Activated CD8-positive, alpha-beta T cell treated with anti-CD3 and anti-CD28 coated beads, Interleukin-2, amount 10 ng/mL, durations not matched to agents 7 days and 5 days (primary cell): ENCODE measurements at regions not wholly inside any gene's neighbourhood (a gene's known extent, or its start where the extent isn't known, plus 50 kb on each side); places are given as distances from the start of the nearest gene placed in this dataset.

Experiments
- ATAC-seq: fragments of 150-1000 bp; cut with Tn5 transposase; one replicate; pipeline ENCODE4 v1.10.0; 2021; ENCODE audit warnings: moderate library complexity
- CTCF ChIA-PET: fragments of 350-600 bp; sonication (Branson Sonifier 250); formaldehyde crosslinking; loops from one replicate; lab custom pipeline; 2021; ENCODE audit warnings: antibody characterized with exemption; lab: Charles Lee
- POLR2A ChIA-PET: fragments of 350-600 bp; sonication (Branson Sonifier 250); formaldehyde crosslinking; loops from one replicate; lab custom pipeline; 2021; ENCODE audit warnings: antibody characterized with exemption; lab: Charles Lee
- DNase-seq: peaks from one replicate; pipeline ENCODE4 v3.0.0-alpha.2; 2020
- H3K27ac Mint-ChIP-seq: one replicate; pipeline ENCODE4 v1.8.0; 2021; ENCODE audit warnings: mild to moderate bottlenecking, mixed read lengths
- H3K27me3 Mint-ChIP-seq: one replicate; pipeline ENCODE4 v1.8.0; 2021; ENCODE audit warnings: low read depth, mixed read lengths
- H3K36me3 Mint-ChIP-seq: one replicate; pipeline ENCODE4 v1.8.0; 2021; ENCODE audit warnings: low read depth, mixed read lengths
- H3K4me1 Mint-ChIP-seq: one replicate; pipeline ENCODE4 v1.8.0; 2021; ENCODE audit warnings: low read depth, mixed read lengths
- H3K4me3 Mint-ChIP-seq: one replicate; pipeline ENCODE4 v1.8.0; 2021; ENCODE audit warnings: mild to moderate bottlenecking, mixed read lengths
- H3K9me3 Mint-ChIP-seq: one replicate; pipeline ENCODE4 v1.8.0; 2022; ENCODE audit warnings: mixed read lengths; ENCODE audit not compliant: insufficient read depth

- DNase-seq (no peak), ATAC-seq (no peak)
- Mint-ChIP-seq H3K27ac (no peak overlapping the region), H3K27me3 (no peaks in the 10 kb centered on the region), H3K4me3 (no peak overlapping the region), H3K36me3 (no peaks in the 10 kb centered on the region), H3K9me3 (no peaks in the 10 kb centered on the region), H3K4me1 (no peaks in the 10 kb centered on the region)
- ChIA-PET CTCF (no interaction called here), POLR2A (no interaction called here)
Measured at GRCh38 chr4:158313566-158313965, 103.3 kb downstream of the TMEM144 start.

- H3K9me3 Mint-ChIP-seq = no peaks in the 10 kb centered on the region
- ChIA-PET CTCF (no interaction called here), POLR2A (no interaction called here)
- H3K27ac Mint-ChIP-seq = no peak overlapping the region
- DNase-seq = no peak
- ATAC-seq = no peak
- no peaks in the 10 kb centered on the region for H3K27me3 Mint-ChIP-seq
- no peaks in the 10 kb centered on the region for H3K36me3 Mint-ChIP-seq
- H3K4me3 Mint-ChIP-seq = no peak overlapping the region
- no peaks in the 10 kb centered on the region for H3K4me1 Mint-ChIP-seq
Measured at GRCh38 chr4:158314756-158315487, 104.6 kb downstream of the TMEM144 start.

- CTCF ChIA-PET = no interaction called here
- H3K36me3 Mint-ChIP-seq = no peaks in the 10 kb centered on the region
- no peak for DNase-seq
- no peak overlapping the region for H3K4me3 Mint-ChIP-seq
- no peaks in the 10 kb centered on the region for H3K27me3 Mint-ChIP-seq
- no peak for ATAC-seq
- no peaks in the 10 kb centered on the region for H3K9me3 Mint-ChIP-seq
- no peak overlapping the region for H3K27ac Mint-ChIP-seq
- H3K4me1 Mint-ChIP-seq = no peaks in the 10 kb centered on the region
- POLR2A ChIA-PET = no interaction called here
Measured at GRCh38 chr4:158315706-158316105, 105.4 kb downstream of the TMEM144 start.

- Mint-ChIP-seq H3K27ac (no peak overlapping the region), H3K9me3 (no peaks in the 10 kb centered on the region), H3K4me1 (no peaks in the 10 kb centered on the region), H3K36me3 (no peaks in the 10 kb centered on the region), H3K4me3 (no peak overlapping the region), H3K27me3 (no peaks in the 10 kb centered on the region)
- POLR2A ChIA-PET = no interaction called here
- ATAC-seq = no peak
- CTCF ChIA-PET = no interaction called here
- DNase-seq = no peak
Measured at GRCh38 chr4:158316264-158316663, 106.0 kb downstream of the TMEM144 start.

GRCh38 chr4:158319880-158320279, 109.6 kb downstream of the TMEM144 start:
- no peaks in the 10 kb centered on the region for H3K4me1 Mint-ChIP-seq
- ChIA-PET POLR2A (no interaction called here), CTCF (no interaction called here)
- no peaks in the 10 kb centered on the region for H3K9me3 Mint-ChIP-seq
- no peaks in the 10 kb centered on the region for H3K27me3 Mint-ChIP-seq
- DNase-seq (no peak), ATAC-seq (no peak)
- no peaks in the 10 kb centered on the region for H3K36me3 Mint-ChIP-seq
- H3K4me3 Mint-ChIP-seq = no peak overlapping the region
- no peak overlapping the region for H3K27ac Mint-ChIP-seq

- Mint-ChIP-seq H3K4me1 (no peaks in the 10 kb centered on the region), H3K27me3 (no peaks in the 10 kb centered on the region), H3K36me3 (no peaks in the 10 kb centered on the region), H3K27ac (no peak overlapping the region), H3K9me3 (no peaks in the 10 kb centered on the region), H3K4me3 (no peak overlapping the region)
- ATAC-seq = no peak
- POLR2A ChIA-PET = no interaction called here
- CTCF ChIA-PET = no interaction called here
- no peak for DNase-seq
Measured at GRCh38 chr4:158322109-158322508, 111.8 kb downstream of the TMEM144 start.

DNA sequence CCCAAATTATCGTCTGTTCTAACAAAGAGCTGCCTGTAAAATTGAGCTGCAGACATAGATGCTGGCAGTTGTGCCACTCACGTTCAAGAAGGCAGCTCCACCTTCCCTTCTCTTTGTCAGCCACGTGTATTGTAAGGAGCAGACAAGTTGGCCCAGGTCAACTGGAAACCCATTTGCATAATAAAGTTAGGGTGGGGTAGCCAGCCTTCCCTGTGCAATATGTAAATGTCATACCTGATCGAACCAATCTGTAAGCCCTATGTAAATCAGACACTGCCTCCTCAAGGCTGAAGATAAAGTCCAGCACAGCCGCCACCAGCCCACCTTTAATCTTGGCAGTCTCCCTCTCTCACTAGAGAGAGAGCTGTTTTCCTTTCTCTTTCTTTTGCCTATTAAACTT, 117.2 kb downstream of the TMEM144 start:
- Mint-ChIP-seq H3K27me3 (no peaks in the 10 kb centered on the region), H3K27ac (no peak overlapping the region), H3K4me1 (no peaks in the 10 kb centered on the region), H3K4me3 (no peak overlapping the region), H3K9me3 (no peaks in the 10 kb centered on the region), H3K36me3 (no peaks in the 10 kb centered on the region)
- POLR2A ChIA-PET = no interaction called here
- ATAC-seq = no peak
- CTCF ChIA-PET = no interaction called here
- DNase-seq = no peak

DNA sequence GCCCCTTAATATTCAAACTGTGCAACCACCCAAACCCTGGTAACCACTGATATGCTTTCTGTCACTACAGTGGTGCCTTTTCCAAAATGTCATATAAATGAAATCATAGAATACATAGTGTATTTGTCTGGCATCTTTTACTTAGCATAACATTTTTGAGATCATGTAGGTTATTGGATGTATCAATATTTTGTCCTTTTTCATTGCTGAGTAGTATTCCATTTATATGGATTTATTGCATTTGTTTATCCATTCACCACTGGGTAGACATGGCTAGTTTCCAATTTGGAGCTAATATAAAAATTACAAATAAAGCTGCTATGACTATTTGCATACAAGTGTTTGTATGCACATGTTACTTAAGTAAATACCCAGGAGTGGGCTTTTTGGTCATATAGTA, 121.6 kb downstream of the TMEM144 start:
- H3K27me3 Mint-ChIP-seq = no peaks in the 10 kb centered on the region
- no peak for DNase-seq
- H3K9me3 Mint-ChIP-seq = no peaks in the 10 kb centered on the region
- no peaks in the 10 kb centered on the region for H3K36me3 Mint-ChIP-seq
- ChIA-PET POLR2A (interaction anchor here (0.7 kb wide), 1 partner anchor 279 kb away, joined by 3 read pairs; no protein-coding TSS in a partner anchor), CTCF (no interaction called here)
- H3K27ac Mint-ChIP-seq = no peak overlapping the region
- H3K4me3 Mint-ChIP-seq = no peak overlapping the region
- ATAC-seq = no peak
- no peaks in the 10 kb centered on the region for H3K4me1 Mint-ChIP-seq

GRCh38 chr4:158333820-158334219, 123.5 kb downstream of the TMEM144 start:
- Mint-ChIP-seq H3K36me3 (no peaks in the 10 kb centered on the region), H3K27me3 (no peaks in the 10 kb centered on the region), H3K4me3 (no peak overlapping the region), H3K4me1 (no peaks in the 10 kb centered on the region), H3K9me3 (no peaks in the 10 kb centered on the region), H3K27ac (no peak overlapping the region)
- DNase-seq (no peak), ATAC-seq (no peak)
- ChIA-PET POLR2A (no interaction called here), CTCF (no interaction called here)

GRCh38 chr4:158341896-158342295, 131.6 kb downstream of the TMEM144 start:
- ATAC-seq = no peak
- no peaks in the 10 kb centered on the region for H3K4me1 Mint-ChIP-seq
- ChIA-PET POLR2A (no interaction called here), CTCF (no interaction called here)
- no peaks in the 10 kb centered on the region for H3K36me3 Mint-ChIP-seq
- no peak overlapping the region for H3K4me3 Mint-ChIP-seq
- H3K27me3 Mint-ChIP-seq = no peaks in the 10 kb centered on the region
- no peak overlapping the region for H3K27ac Mint-ChIP-seq
- H3K9me3 Mint-ChIP-seq = no peaks in the 10 kb centered on the region
- DNase-seq = no peak

DNA sequence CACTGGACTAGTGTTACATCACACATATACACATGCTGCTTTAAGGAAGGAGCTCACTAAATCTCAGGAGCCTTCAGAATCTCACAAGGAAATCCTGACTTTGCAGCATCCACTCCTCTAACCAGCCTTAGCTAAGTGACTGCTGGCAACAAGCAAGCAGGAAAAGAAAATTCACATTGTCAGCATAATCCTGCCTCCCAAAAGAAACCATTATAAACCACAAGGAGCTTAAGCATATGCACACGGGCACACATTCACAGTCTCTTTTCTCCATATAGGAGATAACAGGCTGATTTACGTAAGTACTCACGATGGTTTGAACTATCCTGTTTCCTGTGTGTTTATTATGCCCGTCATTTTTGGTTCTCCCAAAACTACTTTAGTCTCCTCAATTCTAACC, 136.3 kb downstream of the TMEM144 start:
- POLR2A ChIA-PET = no interaction called here
- ATAC-seq = no peak

DNA sequence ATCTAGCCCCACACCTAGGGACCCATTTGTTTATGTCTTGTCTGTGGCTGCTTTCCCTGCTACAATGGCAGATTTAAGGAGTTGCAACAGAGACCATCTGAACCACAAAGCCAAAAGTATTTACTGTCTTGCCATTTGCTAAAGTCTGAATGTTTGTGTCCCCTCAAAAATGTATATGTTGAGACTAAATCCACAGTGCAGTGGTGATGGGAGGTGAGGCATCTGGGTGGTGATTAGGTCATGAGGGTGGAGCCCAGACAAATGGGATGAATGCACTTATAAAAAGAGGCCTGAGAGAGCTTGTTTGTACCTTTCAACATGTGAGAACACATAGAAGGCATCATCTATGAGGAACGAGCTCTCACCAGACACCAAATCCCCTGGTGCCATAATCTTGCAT, 137.3 kb downstream of the TMEM144 start:
- POLR2A ChIA-PET = no interaction called here
- H3K36me3 Mint-ChIP-seq = no peaks in the 10 kb centered on the region
- no peak for ATAC-seq
- H3K27ac Mint-ChIP-seq = no peak overlapping the region
- no peak overlapping the region for H3K4me3 Mint-ChIP-seq
- DNase-seq = no peak
- H3K27me3 Mint-ChIP-seq = no peaks in the 10 kb centered on the region
- H3K9me3 Mint-ChIP-seq = no peaks in the 10 kb centered on the region
- no peaks in the 10 kb centered on the region for H3K4me1 Mint-ChIP-seq
- CTCF ChIA-PET = no interaction called here

More for the DNA sequence above, 136.3 kb downstream of the TMEM144 start:
- Mint-ChIP-seq H3K4me3 (no peak overlapping the region), H3K4me1 (no peaks in the 10 kb centered on the region), H3K36me3 (no peaks in the 10 kb centered on the region), H3K27ac (no peak overlapping the region), H3K27me3 (no peaks in the 10 kb centered on the region), H3K9me3 (no peaks in the 10 kb centered on the region)
- CTCF ChIA-PET = no interaction called here
- no peak for DNase-seq

DNA sequence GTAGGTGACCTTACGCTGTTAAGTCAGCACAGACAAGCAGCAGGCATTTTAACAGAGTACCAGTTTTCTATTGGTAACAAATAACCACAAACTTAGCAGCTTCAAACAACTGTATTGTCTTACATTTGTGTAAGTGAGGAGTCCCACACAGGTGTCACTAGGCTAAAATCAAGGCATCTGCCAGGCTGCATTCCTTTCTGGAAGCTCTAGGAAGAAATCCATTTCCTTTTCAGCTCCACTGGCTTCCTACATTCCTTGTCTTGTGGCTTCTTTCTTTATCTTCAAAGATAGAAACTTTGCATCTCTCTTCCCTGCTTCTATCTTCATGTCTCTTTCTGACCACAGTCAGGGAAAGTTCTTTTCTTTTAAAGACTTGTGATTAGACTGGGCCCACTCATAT, 139.9 kb downstream of the TMEM144 start:
- Mint-ChIP-seq H3K9me3 (no peaks in the 10 kb centered on the region), H3K4me3 (no peak overlapping the region), H3K27me3 (no peaks in the 10 kb centered on the region), H3K27ac (no peak overlapping the region), H3K36me3 (no peaks in the 10 kb centered on the region), H3K4me1 (no peaks in the 10 kb centered on the region)
- ChIA-PET CTCF (no interaction called here), POLR2A (no interaction called here)
- no peak for DNase-seq
- ATAC-seq = no peak
